Activated CD4-positive, alpha-beta T cell treated with anti-CD3 and anti-CD28 coated beads, Interleukin-2, Interleukin-6, amounts not matched to agents 100 ng/mL and 50 ng/mL, durations not matched to agents 16 hours and 8 hours (primary cell): ENCODE measurements at regions not wholly inside any gene's neighbourhood (a gene's known extent, or its start where the extent isn't known, plus 50 kb on each side); places are given as distances from the start of the nearest gene placed in this dataset.

Source experiments
- DNase-seq: peaks from one replicate; pipeline ENCODE4 v3.0.0-alpha.2; 2020

DNA sequence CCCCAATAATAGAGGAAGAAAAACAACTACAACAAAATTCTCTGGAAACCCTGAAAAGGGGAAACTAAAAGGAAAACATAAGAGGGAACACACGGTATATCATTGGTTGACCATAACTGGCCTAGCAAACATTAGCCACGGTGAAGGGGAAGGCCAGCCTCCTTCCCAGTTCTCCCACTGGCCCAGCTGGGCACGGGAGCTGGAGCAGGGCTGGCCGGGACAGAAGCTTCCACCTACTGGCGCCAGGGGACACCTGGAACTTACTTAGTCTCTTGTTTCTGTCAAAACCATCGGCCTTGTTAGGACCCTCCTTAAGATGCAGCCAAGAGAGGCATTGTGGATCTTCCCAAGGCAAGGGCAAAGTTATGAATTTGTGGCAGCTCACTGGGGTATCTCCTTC lies 56.1 kb upstream of the DLGAP1 start:
- no peak for DNase-seq

DNA sequence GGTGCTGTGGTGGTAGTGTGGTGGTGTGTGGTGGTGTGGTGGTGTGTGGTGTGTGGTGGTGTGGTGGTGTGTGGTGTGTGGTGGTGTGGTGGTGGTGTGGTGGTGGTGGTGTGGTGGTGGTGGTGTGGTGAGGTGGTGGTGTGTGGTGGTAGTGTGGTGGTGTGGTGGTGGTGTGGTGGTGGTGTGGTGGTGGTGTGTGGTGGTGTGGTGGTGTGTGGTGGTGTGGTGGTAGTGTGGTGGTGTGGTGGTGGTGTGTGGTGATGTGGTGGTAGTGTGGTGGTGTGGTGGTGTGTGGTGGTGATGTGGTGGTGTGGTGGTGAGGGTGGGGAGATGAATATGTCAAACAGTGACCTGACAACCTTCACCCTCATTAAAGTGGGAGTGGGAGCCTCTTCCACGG lies 55.6 kb upstream of the DLGAP1 start:
- no peak for DNase-seq

DNA sequence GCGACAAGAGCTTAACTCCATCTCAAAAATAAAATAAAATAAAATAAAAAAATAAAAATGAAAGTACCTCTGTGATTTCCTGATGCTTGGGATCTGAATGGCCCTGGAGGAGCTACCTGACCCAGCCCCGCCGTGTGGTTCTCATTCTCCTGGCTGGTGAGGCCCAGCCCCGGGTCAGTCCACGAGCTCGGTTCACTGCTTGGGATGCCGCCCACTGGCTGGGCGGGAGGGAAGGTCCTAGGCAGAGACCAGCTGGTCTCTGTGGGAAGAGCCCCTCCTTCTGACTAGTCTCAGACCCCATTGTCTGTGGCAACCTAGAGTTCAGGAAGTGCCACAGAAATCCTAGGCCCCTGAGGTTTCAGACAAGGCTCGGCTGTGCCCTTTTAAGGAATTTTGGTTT lies 55.1 kb upstream of the DLGAP1 start:
- no peak for DNase-seq
